Thoracic aorta (tissue), 2 donors: ENCODE measurements at regions not wholly inside any gene's neighbourhood (a gene's known extent, or its start where the extent isn't known, plus 50 kb on each side); places are given as distances from the start of the nearest gene placed in this dataset.

Experiments used
- ATAC-seq: fragments of 150-250 bp; one replicate; pipeline ENCODE4 v1.8.0; 2017; ENCODE audit warnings: low read depth; ENCODE audit not compliant: insufficient number of reproducible peaks, low FRiP score
- DNase-seq: peaks from one replicate; pipeline ENCODE4 v3.0.0-alpha.2; 2020; ENCODE audit warnings: low spot score
- H3K27ac ChIP-seq, 2 donors: fragments of 200-600 bp; sonication (generic); 1 replicate in 1 of 2; 2 replicates in 1 of 2; pipeline ENCODE4 v1.5.1; 2016; ENCODE audit warnings: mild to moderate bottlenecking in 2 of 2, moderate library complexity in 2 of 2
- H3K27me3 ChIP-seq: fragments of 200-600 bp; sonication (generic); replicated peaks from 2 replicates; pipeline ENCODE4 v1.6.0; 2016; ENCODE audit warnings: mild to moderate bottlenecking; ENCODE audit not compliant: insufficient read depth
- H3K36me3 ChIP-seq: fragments of 200-600 bp; sonication (generic); one replicate; pipeline ENCODE4 v1.5.1; 2016
- H3K4me1 ChIP-seq, 2 donors: fragments of 200-600 bp; sonication (generic); 1 replicate in 1 of 2; 2 replicates in 1 of 2; pipeline versions ENCODE4 v1.5.1 to v1.6.0; 2016; ENCODE audit warnings: low read depth in 2 of 2, mild to moderate bottlenecking in 1 of 2; ENCODE audit not compliant: control insufficient read depth in 1 of 2
- H3K4me3 ChIP-seq: fragments of 200-600 bp; sonication (generic); 2 replicates; pipeline ENCODE4 v1.5.1; 2016; ENCODE audit warnings: mild to moderate bottlenecking
- H3K9me3 ChIP-seq: fragments of 200-600 bp; sonication (generic); 2 replicates; pipeline ENCODE4 v1.5.1; 2016
- TF ChIP-seq, protein P1 (sequence below): fragments of 200-600 bp; sonication (generic); IDR thresholded peaks from one replicate; pipeline ENCODE4 v1.5.1; 2019; ENCODE audit warnings: antibody characterized with exemption

- no peaks in the 10 kb centered on the region for H3K27me3 ChIP-seq
- no peak for DNase-seq
- no peaks in the 10 kb centered on the region for H3K9me3 ChIP-seq
- H3K4me1 ChIP-seq: no peaks in the 10 kb centered on the region
- no peaks in the 10 kb centered on the region for H3K36me3 ChIP-seq
- no peak overlapping the region for H3K27ac ChIP-seq
- no peak overlapping the region for H3K4me3 ChIP-seq
- no peak for ATAC-seq
- TF ChIP-seq, protein P1, sequence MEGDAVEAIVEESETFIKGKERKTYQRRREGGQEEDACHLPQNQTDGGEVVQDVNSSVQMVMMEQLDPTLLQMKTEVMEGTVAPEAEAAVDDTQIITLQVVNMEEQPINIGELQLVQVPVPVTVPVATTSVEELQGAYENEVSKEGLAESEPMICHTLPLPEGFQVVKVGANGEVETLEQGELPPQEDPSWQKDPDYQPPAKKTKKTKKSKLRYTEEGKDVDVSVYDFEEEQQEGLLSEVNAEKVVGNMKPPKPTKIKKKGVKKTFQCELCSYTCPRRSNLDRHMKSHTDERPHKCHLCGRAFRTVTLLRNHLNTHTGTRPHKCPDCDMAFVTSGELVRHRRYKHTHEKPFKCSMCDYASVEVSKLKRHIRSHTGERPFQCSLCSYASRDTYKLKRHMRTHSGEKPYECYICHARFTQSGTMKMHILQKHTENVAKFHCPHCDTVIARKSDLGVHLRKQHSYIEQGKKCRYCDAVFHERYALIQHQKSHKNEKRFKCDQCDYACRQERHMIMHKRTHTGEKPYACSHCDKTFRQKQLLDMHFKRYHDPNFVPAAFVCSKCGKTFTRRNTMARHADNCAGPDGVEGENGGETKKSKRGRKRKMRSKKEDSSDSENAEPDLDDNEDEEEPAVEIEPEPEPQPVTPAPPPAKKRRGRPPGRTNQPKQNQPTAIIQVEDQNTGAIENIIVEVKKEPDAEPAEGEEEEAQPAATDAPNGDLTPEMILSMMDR: peak; percentile 54
These were observed 50.6 kb upstream of the UQCRFS1 start for GRCh38 chr19:29263305-29264135.

DNA sequence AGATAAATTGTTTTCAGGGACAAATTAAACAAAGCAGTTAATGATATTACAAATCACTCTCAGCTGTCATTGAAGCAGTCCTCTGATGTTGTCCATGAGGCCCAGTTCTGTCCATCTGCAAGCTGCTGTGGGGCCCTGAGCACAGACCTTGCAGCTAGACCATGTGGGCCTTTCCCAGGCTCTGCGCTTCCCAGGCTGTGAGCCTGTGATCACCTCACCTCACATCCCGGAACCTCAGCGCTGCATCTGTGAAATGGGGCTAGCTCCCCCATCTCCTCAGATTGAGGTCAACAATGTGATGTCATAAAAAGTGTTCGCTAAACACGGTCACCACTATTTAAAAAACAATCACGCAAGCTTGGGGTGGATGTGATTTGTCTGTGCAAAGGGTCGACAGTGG is 51.9 kb upstream of the UQCRFS1 start:
- no peaks in the 10 kb centered on the region for H3K36me3 ChIP-seq
- H3K4me3 ChIP-seq: no peak overlapping the region
- no peaks in the 10 kb centered on the region for H3K4me1 ChIP-seq
- no peak for ATAC-seq
- H3K27me3 ChIP-seq: no peaks in the 10 kb centered on the region
- no peaks in the 10 kb centered on the region for H3K9me3 ChIP-seq
- DNase-seq: no peak
- no peak overlapping the region for H3K27ac ChIP-seq
- TF ChIP-seq, protein P1: no peak

DNA sequence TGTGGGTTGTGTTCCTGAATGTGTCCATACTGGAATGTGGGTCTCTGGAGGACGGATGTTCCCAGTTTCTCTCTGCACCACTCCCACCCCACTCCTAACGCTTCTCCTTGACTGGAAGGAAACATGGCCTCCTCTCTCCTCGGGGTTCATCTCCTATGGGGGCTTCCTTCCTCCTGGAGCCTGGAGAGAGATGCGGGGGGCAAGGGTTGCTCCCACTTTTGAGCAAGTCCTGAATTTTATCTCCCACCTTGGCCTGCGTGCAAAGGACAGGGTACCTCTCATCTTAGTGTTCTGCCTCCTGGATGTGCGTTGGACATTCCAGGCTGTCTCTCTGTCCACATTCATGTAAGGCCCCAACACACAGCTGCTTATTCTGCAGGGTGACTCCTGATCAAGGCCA is 52.5 kb upstream of the UQCRFS1 start:
- TF ChIP-seq, protein P1: no peak
- Histone ChIP-seq H3K36me3 (no peaks in the 10 kb centered on the region), H3K4me3 (no peak overlapping the region), H3K27me3 (no peaks in the 10 kb centered on the region), H3K4me1 (no peaks in the 10 kb centered on the region), H3K9me3 (no peaks in the 10 kb centered on the region), H3K27ac (no peak overlapping the region)
- ATAC-seq (no peak), DNase-seq (no peak)

DNA sequence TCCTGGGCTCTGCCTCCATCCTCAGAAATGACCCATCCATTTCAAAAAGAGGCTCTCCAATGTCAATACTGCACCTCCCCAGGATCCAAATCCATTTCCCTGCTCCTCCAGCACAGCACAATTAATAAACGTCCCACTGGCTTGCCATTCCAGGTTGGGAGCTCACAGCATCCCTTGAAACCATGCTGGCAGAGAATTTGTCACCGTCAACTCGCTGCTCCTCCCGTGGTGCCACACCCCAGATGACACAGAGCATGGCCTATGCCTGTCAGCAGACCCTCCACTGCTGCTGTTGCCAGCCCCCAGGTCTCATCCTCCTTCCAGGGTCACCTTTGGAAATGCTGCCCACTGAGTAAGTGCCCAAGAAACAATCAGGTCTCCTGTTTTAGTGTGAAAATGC is 53.0 kb upstream of the UQCRFS1 start:
- DNase-seq (no peak), ATAC-seq (no peak)
- Histone ChIP-seq H3K4me1 (no peaks in the 10 kb centered on the region), H3K27ac (no peak overlapping the region), H3K4me3 (no peak overlapping the region), H3K9me3 (no peaks in the 10 kb centered on the region), H3K27me3 (no peaks in the 10 kb centered on the region), H3K36me3 (no peaks in the 10 kb centered on the region)
- TF ChIP-seq, protein P1: no peak

- Histone ChIP-seq H3K4me3 (no peak overlapping the region), H3K9me3 (no peaks in the 10 kb centered on the region), H3K4me1 (no peaks in the 10 kb centered on the region), H3K27me3 (no peaks in the 10 kb centered on the region), H3K36me3 (no peaks in the 10 kb centered on the region), H3K27ac (no peak overlapping the region)
- DNase-seq (no peak), ATAC-seq (no peak)
- TF ChIP-seq, protein P1: no peak
These were observed 53.7 kb upstream of the UQCRFS1 start for GRCh38 chr19:29266603-29267002.
